Hepatocyte (in vitro differentiated cells): ENCODE measurements at regions not wholly inside any gene's neighbourhood (a gene's known extent, or its start where the extent isn't known, plus 50 kb on each side); places are given as distances from the start of the nearest gene placed in this dataset.

Source experiments
- DNase-seq: peaks from one replicate; pipeline ENCODE4 v3.0.0-alpha.2; 2016; ENCODE audit warnings: low spot score
- H2AFZ ChIP-seq: fragments of 200-600 bp; sonication (generic); 2 replicates; pipeline ENCODE4 v1.6.0; 2016; ENCODE audit warnings: antibody characterized with exemption, mild to moderate bottlenecking
- H3K27ac ChIP-seq: fragments of 200-600 bp; sonication (generic); 2 replicates; pipeline ENCODE4 v1.5.1; 2016; ENCODE audit warnings: mild to moderate bottlenecking
- H3K27me3 ChIP-seq: fragments of 200-600 bp; sonication (generic); 2 replicates; pipeline ENCODE4 v1.6.1; 2016
- H3K36me3 ChIP-seq: fragments of 200-600 bp; sonication (generic); replicated peaks from 2 replicates; pipeline ENCODE4 v1.5.1; 2016; ENCODE audit warnings: low read depth; ENCODE audit not compliant: insufficient read depth
- H3K4me1 ChIP-seq: fragments of 200-600 bp; sonication (generic); 2 replicates; pipeline ENCODE4 v1.5.1; 2016; ENCODE audit warnings: mild to moderate bottlenecking, moderate library complexity; ENCODE audit not compliant: insufficient read depth
- H3K4me2 ChIP-seq: fragments of 200-600 bp; sonication (generic); 2 replicates; pipeline ENCODE4 v1.6.0; 2016
- H3K4me3 ChIP-seq: fragments of 200-600 bp; sonication (generic); 2 replicates; pipeline ENCODE4 v1.5.1; 2016; ENCODE audit warnings: mild to moderate bottlenecking
- H3K79me2 ChIP-seq: fragments of 200-600 bp; sonication (generic); 2 replicates; pipeline ENCODE4 v1.6.0; 2017; ENCODE audit warnings: mild to moderate bottlenecking
- H3K9me2 ChIP-seq: fragments of 200-600 bp; sonication (generic); replicated peaks from 2 replicates; pipeline ENCODE4 v1.6.0; 2017; ENCODE audit warnings: mild to moderate bottlenecking; ENCODE audit not compliant: insufficient read depth
- H3K9me3 ChIP-seq: fragments of 200-600 bp; sonication (generic); 2 replicates; pipeline ENCODE4 v1.5.1; 2016; ENCODE audit warnings: low read depth, mild to moderate bottlenecking
- H4K20me1 ChIP-seq: fragments of 200-600 bp; sonication (generic); 2 replicates; pipeline ENCODE4 v1.6.0; 2016; ENCODE audit warnings: mild to moderate bottlenecking; ENCODE audit not compliant: insufficient read depth, poor library complexity, severe bottlenecking
- EZH2 ChIP-seq: fragments of 200-600 bp; sonication (generic); IDR thresholded peaks from 2 replicates; pipeline ENCODE4 v1.6.1; 2016; ENCODE audit warnings: antibody characterized with exemption, mild to moderate bottlenecking, borderline replicate concordance
- EZH2phosphoT487 ChIP-seq: fragments of 200-600 bp; sonication (generic); IDR thresholded peaks from one replicate; pipeline ENCODE4 v1.6.1; 2018; ENCODE audit warnings: antibody characterized with exemption, mild to moderate bottlenecking, low read depth, moderate library complexity; ENCODE audit not compliant: unreplicated experiment, severe bottlenecking
- WGBS: methylation state at CpG from one replicate; pipeline ENCODE4 v1.1.6; 2016; ENCODE audit warnings: low lambda C conversion rate; ENCODE audit errors: missing lambda C conversion rate; 5-methylcytosine and 5-hydroxymethylcytosine counted together
- TF ChIP-seq, protein P1 (sequence below): fragments of 200-600 bp; sonication (generic); IDR thresholded peaks from 2 replicates; pipeline ENCODE4 v1.5.1; 2016; ENCODE audit warnings: antibody characterized with exemption, mild to moderate bottlenecking; ENCODE audit not compliant: poor library complexity

DNA sequence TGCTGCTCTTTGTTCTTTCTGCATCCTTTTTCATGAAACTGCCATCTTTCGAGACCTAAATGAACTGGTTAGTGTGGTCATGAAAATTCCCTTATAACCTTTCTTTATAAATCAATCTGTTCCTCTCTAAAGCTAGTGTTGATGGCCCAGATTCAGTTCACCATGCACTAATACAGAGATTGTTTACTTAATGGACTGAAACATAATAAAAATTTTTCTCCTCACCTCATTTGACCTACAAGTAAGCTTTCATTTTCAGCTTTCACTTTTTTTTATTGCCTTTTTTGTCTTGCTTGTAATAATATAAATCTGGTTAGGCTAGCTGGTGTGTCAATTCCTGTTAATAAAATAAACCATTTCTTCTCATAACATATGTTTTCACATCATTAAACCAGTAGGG lies 183.8 kb downstream of the CCDC59 start:
- Histone ChIP-seq H3K36me3 (no peaks in the 10 kb centered on the region), H3K9me3 (no peaks in the 10 kb centered on the region), H4K20me1 (no peaks in the 10 kb centered on the region), H3K27me3 (no peaks in the 10 kb centered on the region), H3K27ac (no peak overlapping the region), H3K79me2 (no peaks in the 10 kb centered on the region), H2AFZ (no peak overlapping the region), H3K4me1 (no peaks in the 10 kb centered on the region), H3K9me2 (no peaks in the 10 kb centered on the region), H3K4me3 (no peak overlapping the region), H3K4me2 (no peak overlapping the region)
- no peak for DNase-seq
- 65% methylated on average over 1 of the region's 1 CpG for WGBS
- TF ChIP-seq, protein P1, sequence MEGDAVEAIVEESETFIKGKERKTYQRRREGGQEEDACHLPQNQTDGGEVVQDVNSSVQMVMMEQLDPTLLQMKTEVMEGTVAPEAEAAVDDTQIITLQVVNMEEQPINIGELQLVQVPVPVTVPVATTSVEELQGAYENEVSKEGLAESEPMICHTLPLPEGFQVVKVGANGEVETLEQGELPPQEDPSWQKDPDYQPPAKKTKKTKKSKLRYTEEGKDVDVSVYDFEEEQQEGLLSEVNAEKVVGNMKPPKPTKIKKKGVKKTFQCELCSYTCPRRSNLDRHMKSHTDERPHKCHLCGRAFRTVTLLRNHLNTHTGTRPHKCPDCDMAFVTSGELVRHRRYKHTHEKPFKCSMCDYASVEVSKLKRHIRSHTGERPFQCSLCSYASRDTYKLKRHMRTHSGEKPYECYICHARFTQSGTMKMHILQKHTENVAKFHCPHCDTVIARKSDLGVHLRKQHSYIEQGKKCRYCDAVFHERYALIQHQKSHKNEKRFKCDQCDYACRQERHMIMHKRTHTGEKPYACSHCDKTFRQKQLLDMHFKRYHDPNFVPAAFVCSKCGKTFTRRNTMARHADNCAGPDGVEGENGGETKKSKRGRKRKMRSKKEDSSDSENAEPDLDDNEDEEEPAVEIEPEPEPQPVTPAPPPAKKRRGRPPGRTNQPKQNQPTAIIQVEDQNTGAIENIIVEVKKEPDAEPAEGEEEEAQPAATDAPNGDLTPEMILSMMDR: no peak
- TF ChIP-seq EZH2: no peak
- no peak for TF ChIP-seq EZH2phosphoT487

- WGBS: 73% methylated on average over 3 of the region's 3 CpGs
- H3K27ac ChIP-seq: no peak overlapping the region
- H3K9me2 ChIP-seq: no peaks in the 10 kb centered on the region
- no peak for DNase-seq
- H3K36me3 ChIP-seq: no peaks in the 10 kb centered on the region
- no peaks in the 10 kb centered on the region for H4K20me1 ChIP-seq
- no peak overlapping the region for H2AFZ ChIP-seq
- no peak overlapping the region for H3K4me3 ChIP-seq
- no peaks in the 10 kb centered on the region for H3K27me3 ChIP-seq
- H3K9me3 ChIP-seq: no peaks in the 10 kb centered on the region
- H3K79me2 ChIP-seq: no peaks in the 10 kb centered on the region
- no peaks in the 10 kb centered on the region for H3K4me1 ChIP-seq
- TF ChIP-seq, protein P1: no peak
- TF ChIP-seq EZH2 (no peak), EZH2phosphoT487 (no peak)
- no peak overlapping the region for H3K4me2 ChIP-seq
Measured at GRCh38 chr12:82149045-82149444, 209.1 kb downstream of the CCDC59 start.

GRCh38 chr12:82146740-82147139 lies 211.4 kb downstream of the CCDC59 start:
- Histone ChIP-seq H2AFZ (no peak overlapping the region), H3K27me3 (no peaks in the 10 kb centered on the region), H3K4me2 (no peak overlapping the region), H4K20me1 (no peaks in the 10 kb centered on the region), H3K79me2 (no peaks in the 10 kb centered on the region), H3K27ac (no peak overlapping the region), H3K9me2 (no peaks in the 10 kb centered on the region), H3K4me1 (no peaks in the 10 kb centered on the region), H3K36me3 (no peaks in the 10 kb centered on the region), H3K9me3 (no peaks in the 10 kb centered on the region), H3K4me3 (no peak overlapping the region)
- DNase-seq: no peak
- 75% methylated on average over 3 of the region's 3 CpGs for WGBS
- TF ChIP-seq, protein P1: no peak
- TF ChIP-seq EZH2phosphoT487 (no peak), EZH2 (no peak)

GRCh38 chr12:82144505-82144904 lies 213.7 kb downstream of the CCDC59 start:
- no peaks in the 10 kb centered on the region for H3K79me2 ChIP-seq
- no peaks in the 10 kb centered on the region for H4K20me1 ChIP-seq
- H3K27me3 ChIP-seq: no peaks in the 10 kb centered on the region
- H3K9me2 ChIP-seq: no peaks in the 10 kb centered on the region
- no peak overlapping the region for H3K27ac ChIP-seq
- no peak overlapping the region for H2AFZ ChIP-seq
- no peaks in the 10 kb centered on the region for H3K4me1 ChIP-seq
- no peaks in the 10 kb centered on the region for H3K9me3 ChIP-seq
- H3K4me2 ChIP-seq: no peak overlapping the region
- TF ChIP-seq EZH2: no peak
- TF ChIP-seq EZH2phosphoT487: no peak
- TF ChIP-seq, protein P1: no peak
- no peak overlapping the region for H3K4me3 ChIP-seq
- H3K36me3 ChIP-seq: no peaks in the 10 kb centered on the region
- WGBS: 72% methylated on average over 1 of the region's 1 CpG
- DNase-seq: no peak
